GM13976 (cell line): ENCODE measurements at regions not wholly inside any gene's neighbourhood (a gene's known extent, or its start where the extent isn't known, plus 50 kb on each side); places are given as distances from the start of the nearest gene placed in this dataset.

Source experiments
- DNase-seq: peaks from one replicate; pipeline ENCODE4 v3.0.0; 2012; ENCODE audit warnings: low spot score
- in situ Hi-C: fragments of 300-500 bp; cut with MboI; formaldehyde crosslinking; loops from one replicate; pipeline ENCODE4 v1.12.0; 2022; ENCODE audit warnings: low sequenced_read_pairs, mixed read lengths, inconsistent platforms; ENCODE audit not compliant: unreplicated experiment
- TF ChIP-seq, protein P1 (sequence below): IDR thresholded peaks from 2 replicates; pipeline ENCODE4 v1.5.1; 2012; ENCODE audit warnings: borderline replicate concordance, mild to moderate bottlenecking; ENCODE audit not compliant: insufficient read depth; ENCODE audit errors: extremely low read depth, missing control alignments, control extremely low read depth

DNA sequence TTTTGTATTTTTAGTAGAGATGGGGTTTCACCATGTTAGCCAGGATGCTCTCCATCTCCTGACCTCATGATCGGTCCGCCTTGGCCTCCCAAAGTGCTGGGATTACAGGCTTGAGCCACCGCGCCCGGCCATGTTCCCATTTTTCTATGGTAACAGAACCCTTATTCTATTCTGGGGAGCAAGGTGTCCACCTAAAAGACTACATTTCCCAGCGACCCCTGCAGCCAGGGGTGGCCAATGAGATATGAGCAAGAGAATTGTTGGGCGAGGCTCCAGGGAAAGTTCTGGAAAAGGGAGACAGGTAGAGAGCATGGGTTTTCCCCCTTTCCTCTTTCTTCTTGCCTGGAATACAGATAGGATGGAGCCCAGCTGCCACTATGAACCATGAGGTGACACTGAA is 96.9 kb downstream of the LINGO1 start:
- DNase-seq = no peak
- in situ Hi-C loops = no loop called here
- TF ChIP-seq, protein P1, sequence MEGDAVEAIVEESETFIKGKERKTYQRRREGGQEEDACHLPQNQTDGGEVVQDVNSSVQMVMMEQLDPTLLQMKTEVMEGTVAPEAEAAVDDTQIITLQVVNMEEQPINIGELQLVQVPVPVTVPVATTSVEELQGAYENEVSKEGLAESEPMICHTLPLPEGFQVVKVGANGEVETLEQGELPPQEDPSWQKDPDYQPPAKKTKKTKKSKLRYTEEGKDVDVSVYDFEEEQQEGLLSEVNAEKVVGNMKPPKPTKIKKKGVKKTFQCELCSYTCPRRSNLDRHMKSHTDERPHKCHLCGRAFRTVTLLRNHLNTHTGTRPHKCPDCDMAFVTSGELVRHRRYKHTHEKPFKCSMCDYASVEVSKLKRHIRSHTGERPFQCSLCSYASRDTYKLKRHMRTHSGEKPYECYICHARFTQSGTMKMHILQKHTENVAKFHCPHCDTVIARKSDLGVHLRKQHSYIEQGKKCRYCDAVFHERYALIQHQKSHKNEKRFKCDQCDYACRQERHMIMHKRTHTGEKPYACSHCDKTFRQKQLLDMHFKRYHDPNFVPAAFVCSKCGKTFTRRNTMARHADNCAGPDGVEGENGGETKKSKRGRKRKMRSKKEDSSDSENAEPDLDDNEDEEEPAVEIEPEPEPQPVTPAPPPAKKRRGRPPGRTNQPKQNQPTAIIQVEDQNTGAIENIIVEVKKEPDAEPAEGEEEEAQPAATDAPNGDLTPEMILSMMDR = no peak
